Choroid plexus epithelial cell (primary cell): ENCODE measurements at regions not wholly inside any gene's neighbourhood (a gene's known extent, or its start where the extent isn't known, plus 50 kb on each side); places are given as distances from the start of the nearest gene placed in this dataset.
A peak's percentile ranks its signal among the peaks of the same experiment; 100 is the strongest.

Experiments
- DNase-seq: peaks from one replicate; pipeline ENCODE4 v3.0.0-alpha.2; 2010; ENCODE audit warnings: low read depth
- H3K4me3 ChIP-seq: 2 replicates; pipeline ENCODE4 v1.5.1; 2011; ENCODE audit warnings: low read depth, mild to moderate bottlenecking, control low read depth, low read length, moderate library complexity
- CTCF ChIP-seq: conservative IDR thresholded peaks from 2 replicates; pipeline ENCODE4 v1.5.1; 2011; ENCODE audit warnings: low read depth, mild to moderate bottlenecking, control low read depth, inconsistent platforms, low read length, moderate library complexity

DNA sequence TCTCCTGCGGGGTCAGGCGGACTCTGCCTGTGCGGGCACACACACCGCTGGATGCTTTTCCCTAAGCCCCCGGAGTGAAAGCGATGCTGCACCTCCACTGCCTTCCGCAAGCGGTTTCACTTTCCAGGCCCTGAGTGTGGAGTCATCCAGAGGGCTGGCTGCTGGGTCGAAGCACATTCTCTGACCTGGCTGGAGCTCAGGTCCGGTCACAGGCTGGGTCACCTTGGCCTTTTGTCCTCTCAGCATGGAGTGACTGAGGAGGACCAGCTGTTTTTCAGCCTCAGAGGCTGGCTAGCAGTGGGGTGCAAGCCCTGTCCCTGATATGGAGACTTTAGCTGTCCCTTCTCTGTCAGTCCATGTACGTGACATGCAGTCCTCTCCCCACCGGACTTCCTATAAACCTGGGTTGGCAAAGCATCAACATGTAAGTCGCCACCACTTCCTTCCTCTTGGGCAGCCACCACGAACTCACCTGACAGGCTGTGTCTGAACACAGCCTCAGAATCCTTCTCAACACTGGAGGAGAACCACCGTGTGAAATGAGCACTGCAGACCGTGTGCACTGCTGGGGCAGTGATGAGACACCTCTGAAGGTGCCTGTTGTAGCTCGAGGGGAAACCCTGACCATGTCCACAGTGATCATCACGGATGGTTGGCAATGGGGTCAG, 51.3 kb downstream of the GADD45G start:
- no peak for TF ChIP-seq CTCF
- DNase-seq, result peak; percentile 58
- H3K4me3 ChIP-seq, result peak overlapping the region; percentile 30

GRCh38 chr9:89657295-89657694, 52.5 kb downstream of the GADD45G start:
- no peak for DNase-seq
- TF ChIP-seq CTCF, result no peak
- no peak overlapping the region for H3K4me3 ChIP-seq

GRCh38 chr9:89657765-89658164, 53.0 kb downstream of the GADD45G start:
- no peak overlapping the region for H3K4me3 ChIP-seq
- TF ChIP-seq CTCF, result no peak
- DNase-seq, result no peak

GRCh38 chr9:89658401-89658800, 53.6 kb downstream of the GADD45G start:
- H3K4me3 ChIP-seq, result no peak overlapping the region
- DNase-seq, result no peak
- TF ChIP-seq CTCF, result no peak

- TF ChIP-seq CTCF, result no peak
- no peak for DNase-seq
- no peak overlapping the region for H3K4me3 ChIP-seq
Observed at GRCh38 chr9:89658931-89659330, 54.1 kb downstream of the GADD45G start.

GRCh38 chr9:89659473-89659872, 54.7 kb downstream of the GADD45G start:
- no peak overlapping the region for H3K4me3 ChIP-seq
- no peak for TF ChIP-seq CTCF
- DNase-seq, result no peak
